Gastrocnemius medialis (tissue), 4 donors: ENCODE measurements at regions not wholly inside any gene's neighbourhood (a gene's known extent, or its start where the extent isn't known, plus 50 kb on each side); places are given as distances from the start of the nearest gene placed in this dataset.

Experiments used
- ATAC-seq, 2 donors: fragments of 150-250 bp; one replicate each; pipeline ENCODE4 v1.9.1; 2016
- DNase-seq, 2 donors: peaks; one replicate each; pipeline ENCODE4 v3.0.0-alpha.2; 2019
- H3K27ac ChIP-seq, 4 donors: fragments of 200-600 bp; sonication (generic); 1 replicate in 1 of 4; 2 replicates in 3 of 4; pipeline ENCODE4 v1.5.1; 2016 to 2018; ENCODE audit warnings: mild to moderate bottlenecking in 2 of 4, moderate library complexity in 1 of 4
- H3K27me3 ChIP-seq, 3 donors: fragments of 200-600 bp; sonication (generic) in 2 of 3; 1 replicate in 1 of 3; 2 replicates in 2 of 3; pipeline versions ENCODE4 v1.5.1 to v1.6.0; 2016 to 2019; ENCODE audit warnings: mild to moderate bottlenecking in 1 of 3, moderate library complexity in 1 of 3
- H3K36me3 ChIP-seq, 2 donors: fragments of 200-600 bp; sonication (generic) in 1 of 2; one replicate each; pipeline ENCODE4 v1.5.1; 2017 to 2018
- H3K4me1 ChIP-seq, 2 donors: fragments of 200-600 bp; sonication (generic) in 1 of 2; one replicate each; pipeline ENCODE4 v1.5.1; 2016 to 2017; ENCODE audit warnings: mild to moderate bottlenecking in 2 of 2
- H3K4me3 ChIP-seq, 4 donors: fragments of 200-600 bp; sonication (generic) in 3 of 4; 1 replicate in 1 of 4; 2 replicates in 3 of 4; pipeline ENCODE4 v1.5.1; 2016 to 2019; ENCODE audit warnings: mild to moderate bottlenecking in 2 of 4
- H3K9me3 ChIP-seq, 3 donors: fragments of 200-600 bp; sonication (generic) in 2 of 3; 1 replicate in 1 of 3; 2 replicates in 2 of 3; pipeline ENCODE4 v1.5.1; 2016 to 2019
- POLR2A ChIP-seq, 2 donors: fragments of 450-650 bp; IDR thresholded peaks; one replicate each; pipeline ENCODE4 v1.6.1; 2017; ENCODE audit warnings: antibody characterized with exemption in 2 of 2, mild to moderate bottlenecking in 2 of 2, moderate library complexity in 2 of 2
- in situ Hi-C, 4 donors: fragments of 200-750 bp; cut with MboI; loops; one replicate each; pipeline versions ENCODE4 v1.15.0 to v1.8.0; 2017; ENCODE audit warnings: low sequenced_read_pairs in 4 of 4
- intact Hi-C: fragments of 100-400 bp; cut with DNase I; formaldehyde crosslinking; loops from one replicate; pipeline ENCODE4 v1.15.1; 2023; ENCODE audit warnings: low total_unique reads
- TF ChIP-seq, protein P1 (sequence below), 5 experiments: fragments of 450-650 bp in 3 of 5; fragments of 200-600 bp in 2 of 5; sonication (generic) in 2 of 5; IDR thresholded peaks in 4 of 5; conservative IDR thresholded peaks in 1 of 5; 1 replicate in 4 of 5; 2 replicates in 1 of 5; pipeline ENCODE4 v1.5.1; 2016 to 2019; ENCODE audit warnings: antibody characterized with exemption in 5 of 5, mild to moderate bottlenecking in 3 of 5, moderate library complexity in 3 of 5

DNA sequence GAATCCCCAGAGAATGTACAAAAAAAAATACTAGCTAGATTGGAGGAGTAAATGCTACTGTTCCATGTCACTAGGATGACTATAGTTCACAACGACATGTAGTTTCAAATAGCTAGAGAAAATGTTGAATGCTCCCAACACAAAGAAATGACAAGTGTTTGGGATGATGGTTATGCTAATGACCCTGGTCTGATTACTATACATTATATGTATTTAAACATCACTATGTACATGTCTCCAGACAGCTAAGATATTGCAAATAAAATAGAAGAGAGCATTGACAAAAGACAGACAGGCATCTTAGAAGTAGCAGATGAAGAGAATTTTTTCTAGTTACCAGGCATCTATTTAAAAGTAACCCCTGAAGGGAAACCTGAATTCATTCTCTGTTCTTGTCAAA lies 281.6 kb upstream of the SLC16A7 start:
- intact Hi-C loops (no loop called here), in situ Hi-C loops (no loop called here)
- no peak overlapping the region for H3K4me3 ChIP-seq
- no peaks in the 10 kb centered on the region for H3K27me3 ChIP-seq
- peaks cover 0 to 3% (median 0%) of the 10 kb centered on the region in 3 donors for H3K9me3 ChIP-seq
- ATAC-seq (no peak), DNase-seq (no peak)
- no peaks in the 10 kb centered on the region for H3K36me3 ChIP-seq
- no peaks in the 10 kb centered on the region for H3K4me1 ChIP-seq
- no peak for TF ChIP-seq POLR2A (IDR thresholded peaks at IDR 0.05)
- TF ChIP-seq, protein P1, sequence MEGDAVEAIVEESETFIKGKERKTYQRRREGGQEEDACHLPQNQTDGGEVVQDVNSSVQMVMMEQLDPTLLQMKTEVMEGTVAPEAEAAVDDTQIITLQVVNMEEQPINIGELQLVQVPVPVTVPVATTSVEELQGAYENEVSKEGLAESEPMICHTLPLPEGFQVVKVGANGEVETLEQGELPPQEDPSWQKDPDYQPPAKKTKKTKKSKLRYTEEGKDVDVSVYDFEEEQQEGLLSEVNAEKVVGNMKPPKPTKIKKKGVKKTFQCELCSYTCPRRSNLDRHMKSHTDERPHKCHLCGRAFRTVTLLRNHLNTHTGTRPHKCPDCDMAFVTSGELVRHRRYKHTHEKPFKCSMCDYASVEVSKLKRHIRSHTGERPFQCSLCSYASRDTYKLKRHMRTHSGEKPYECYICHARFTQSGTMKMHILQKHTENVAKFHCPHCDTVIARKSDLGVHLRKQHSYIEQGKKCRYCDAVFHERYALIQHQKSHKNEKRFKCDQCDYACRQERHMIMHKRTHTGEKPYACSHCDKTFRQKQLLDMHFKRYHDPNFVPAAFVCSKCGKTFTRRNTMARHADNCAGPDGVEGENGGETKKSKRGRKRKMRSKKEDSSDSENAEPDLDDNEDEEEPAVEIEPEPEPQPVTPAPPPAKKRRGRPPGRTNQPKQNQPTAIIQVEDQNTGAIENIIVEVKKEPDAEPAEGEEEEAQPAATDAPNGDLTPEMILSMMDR (IDR thresholded peaks at IDR 0.05 in 4 of 5, conservative IDR thresholded peaks at IDR 0.05 in 1 of 5): no peak
- H3K27ac ChIP-seq: no peak overlapping the region

DNA sequence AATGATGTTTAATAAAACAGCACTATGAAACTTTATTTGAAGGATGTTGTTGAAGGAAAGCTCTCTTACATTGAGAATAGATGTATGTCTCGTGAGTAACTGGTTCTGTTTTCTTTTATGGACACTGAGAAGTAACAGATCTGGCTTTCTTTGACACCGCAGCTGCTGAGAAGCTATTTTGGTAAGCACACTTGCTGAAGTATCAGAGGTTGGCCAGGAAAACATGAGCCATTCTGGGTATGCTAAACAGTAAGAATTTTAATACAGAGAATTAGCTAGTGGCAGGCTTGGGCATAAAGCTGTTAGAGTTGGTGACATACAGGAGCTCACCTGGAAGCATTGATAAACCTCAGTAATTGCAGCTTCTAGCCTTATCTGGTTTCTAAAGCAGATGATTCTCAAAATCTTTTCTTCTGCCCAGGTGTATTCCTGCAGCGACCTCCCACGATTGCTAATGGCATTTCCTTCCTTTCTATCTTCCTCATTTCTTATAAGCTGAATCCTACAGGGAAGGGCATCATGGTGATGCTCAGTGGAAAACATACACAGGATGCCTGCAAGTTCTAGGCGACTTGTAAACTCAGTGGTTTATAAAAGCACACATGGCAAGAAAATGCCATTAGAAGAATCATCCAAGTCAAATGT lies 291.6 kb upstream of the SLC16A7 start:
- no peak overlapping the region for H3K27ac ChIP-seq
- DNase-seq: no peak

DNA sequence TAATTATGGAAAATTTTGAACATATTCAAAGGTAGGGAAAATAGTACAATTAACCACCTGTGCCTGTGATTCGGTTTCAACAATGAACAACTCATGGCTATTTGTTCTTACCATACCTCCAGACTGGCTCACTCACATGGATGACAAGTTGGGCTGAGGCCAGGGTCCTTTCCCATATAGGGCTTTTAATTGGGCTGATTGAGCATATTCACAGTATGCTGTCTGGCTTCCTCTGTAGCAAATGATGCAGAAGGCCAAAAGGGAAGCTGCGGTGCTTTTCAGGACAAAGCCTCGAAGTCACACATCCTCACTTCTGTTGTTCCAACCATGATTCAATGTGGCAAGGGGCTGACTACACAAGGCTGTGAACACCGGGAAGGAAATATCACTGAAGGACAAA lies 297.5 kb upstream of the SLC16A7 start:
- ATAC-seq (no peak), DNase-seq (no peak)
- intact Hi-C loops: no loop called here
- in situ Hi-C loops: no loop called here
- TF ChIP-seq, protein P1 (IDR thresholded peaks at IDR 0.05 in 4 of 5, conservative IDR thresholded peaks at IDR 0.05 in 1 of 5): no peak
- no peak for TF ChIP-seq POLR2A (IDR thresholded peaks at IDR 0.05)
- H3K9me3 ChIP-seq: no peaks in the 10 kb centered on the region
- H3K27me3 ChIP-seq: no peaks in the 10 kb centered on the region
- H3K4me3 ChIP-seq: no peak overlapping the region
- H3K27ac ChIP-seq: no peak overlapping the region
- H3K36me3 ChIP-seq: no peaks in the 10 kb centered on the region
- no peaks in the 10 kb centered on the region for H3K4me1 ChIP-seq

More for the DNA sequence above, 291.6 kb upstream of the SLC16A7 start:
- Histone ChIP-seq H3K9me3 (no peaks in the 10 kb centered on the region), H3K4me1 (no peaks in the 10 kb centered on the region), H3K27me3 (no peaks in the 10 kb centered on the region), H3K4me3 (no peak overlapping the region), H3K36me3 (no peaks in the 10 kb centered on the region)
- no peak for ATAC-seq
- intact Hi-C loops: no loop called here
- in situ Hi-C loops: no loop called here
- TF ChIP-seq POLR2A (IDR thresholded peaks at IDR 0.05): no peak
- TF ChIP-seq, protein P1 (IDR thresholded peaks at IDR 0.05 in 4 of 5, conservative IDR thresholded peaks at IDR 0.05 in 1 of 5): no peak

DNA sequence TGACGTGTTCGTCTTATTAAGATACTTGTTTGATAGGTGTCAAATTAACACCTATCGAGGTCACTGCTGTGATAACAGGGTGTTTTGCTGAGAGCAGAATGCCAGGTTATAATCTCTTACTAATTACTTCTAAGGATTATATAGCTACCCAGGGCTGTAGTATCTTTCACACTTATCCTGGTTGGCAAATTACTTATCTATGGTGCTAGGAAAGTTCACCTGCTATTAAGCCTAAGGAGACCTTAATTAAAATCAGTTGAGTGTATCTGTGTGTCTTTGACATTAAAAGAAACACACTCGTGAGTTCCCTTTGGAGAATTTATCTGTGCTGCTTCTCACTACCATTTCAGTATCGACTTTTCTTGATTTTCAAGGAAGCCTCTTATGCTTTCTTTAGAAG lies 301.6 kb upstream of the SLC16A7 start:
- intact Hi-C loops (no loop called here), in situ Hi-C loops (no loop called here)
- no peaks in the 10 kb centered on the region for H3K9me3 ChIP-seq

More for the DNA sequence above, 301.6 kb upstream of the SLC16A7 start:
- Histone ChIP-seq H3K36me3 (no peaks in the 10 kb centered on the region), H3K4me1 (no peaks in the 10 kb centered on the region), H3K4me3 (no peak overlapping the region), H3K27ac (no peak overlapping the region), H3K27me3 (no peaks in the 10 kb centered on the region)
- TF ChIP-seq POLR2A (IDR thresholded peaks at IDR 0.05): no peak
- TF ChIP-seq, protein P1 (IDR thresholded peaks at IDR 0.05 in 4 of 5, conservative IDR thresholded peaks at IDR 0.05 in 1 of 5): no peak
- ATAC-seq (no peak), DNase-seq (no peak)
